K562 (cell line): ENCODE measurements at regions not wholly inside any gene's neighbourhood (a gene's known extent, or its start where the extent isn't known, plus 50 kb on each side); places are given as distances from the start of the nearest gene placed in this dataset.

Experiments
- ATF2 ChIP-seq: sonication (generic); formaldehyde crosslinking; IDR thresholded peaks from 2 replicates; pipeline ENCODE4 v1.8.1; 2022; ENCODE audit warnings: missing genetic modification reagents
- CBX2 ChIP-seq: fragments of 200-600 bp; sonication (generic); IDR thresholded peaks from one replicate; pipeline ENCODE4 v1.6.1; 2012; ENCODE audit warnings: mild to moderate bottlenecking, low read length, inconsistent platforms; ENCODE audit not compliant: insufficient read depth, poor library complexity, severe bottlenecking
- CHD1 ChIP-seq: fragments of 200-600 bp; sonication (generic); IDR thresholded peaks from one replicate; pipeline ENCODE4 v1.6.1; 2012; ENCODE audit warnings: mild to moderate bottlenecking, moderate library complexity, low read length, inconsistent platforms
- DNMT1 ChIP-seq: fragments of 450-650 bp; IDR thresholded peaks from 2 replicates; pipeline ENCODE4 v1.6.1; 2016; ENCODE audit warnings: antibody characterized with exemption, mild to moderate bottlenecking
- EP300 ChIP-seq: IDR thresholded peaks from 2 replicates; pipeline ENCODE4 v1.6.1; 2012; ENCODE audit warnings: low read length, improper control_type of control experiment
- KLF16 ChIP-seq: IDR thresholded peaks from 2 replicates; pipeline ENCODE4 v1.6.1; 2016; ENCODE audit warnings: antibody characterized with exemption
- POLR2A ChIP-seq: fragments of 450-650 bp; conservative IDR thresholded peaks from 2 replicates; pipeline ENCODE4 v1.6.1; 2016
- ZNF507 ChIP-seq: conservative IDR thresholded peaks from 2 replicates; pipeline ENCODE4 v1.6.1; 2017; ENCODE audit warnings: missing genetic modification characterization, missing compliant biosample characterization
- ZNF830 ChIP-seq: fragments of 250-450 bp; sonication (Bioruptor Pico); IDR thresholded peaks from 2 replicates; pipeline ENCODE4 v1.5.0; 2021; ENCODE audit warnings: mild to moderate bottlenecking
- TF ChIP-seq, protein P1 (sequence below), 2 experiments: fragments of 450-650 bp in 1 of 2; sonication (generic) in 1 of 2; formaldehyde crosslinking in 1 of 2; IDR thresholded peaks; 2 replicates each; pipeline versions ENCODE4 v1.7.1 to v1.9.0; 2016 to 2022; ENCODE audit warnings: inconsistent platforms in 1 of 2, mild to moderate bottlenecking in 1 of 2, missing genetic modification reagents in 1 of 2
- TF ChIP-seq, protein P2 (sequence below), 3 experiments: IDR thresholded peaks in 2 of 3; conservative IDR thresholded peaks in 1 of 3; 2 replicates each; pipeline ENCODE4 v1.5.1; 2011 to 2012; ENCODE audit warnings: low read length in 3 of 3, mild to moderate bottlenecking in 3 of 3, control low read depth in 2 of 3, improper control_type of control experiment in 1 of 3, inconsistent platforms in 1 of 3, low read depth in 1 of 3, mixed read lengths in 1 of 3, moderate library complexity in 1 of 3; ENCODE audit not compliant: insufficient read depth in 2 of 3

DNA sequence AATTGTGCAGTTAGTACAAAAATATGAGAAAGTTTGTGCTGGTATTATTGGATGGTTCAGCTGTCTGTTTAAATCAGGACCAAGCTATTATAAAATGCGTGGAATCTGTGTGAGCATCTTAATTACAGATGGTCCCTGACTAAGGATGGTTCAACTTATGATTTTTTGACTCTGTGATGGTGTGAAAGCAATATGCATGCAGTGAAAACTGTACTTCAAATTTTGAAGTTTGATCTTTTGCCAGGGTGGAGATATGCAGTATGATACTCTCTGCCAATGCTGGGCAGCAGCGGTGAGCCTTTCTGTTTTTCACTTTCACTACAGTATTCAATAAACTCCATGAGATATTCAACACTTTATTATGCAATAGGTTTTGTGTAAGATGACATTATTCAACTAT, 189.3 kb downstream of the CHST1 start:
- no peak for TF ChIP-seq KLF16
- no peak for TF ChIP-seq POLR2A
- no peak for TF ChIP-seq ZNF507 (tag)
- no peak for TF ChIP-seq CBX2
- TF ChIP-seq DNMT1: no peak
- no peak for TF ChIP-seq ATF2
- TF ChIP-seq, protein P1, sequence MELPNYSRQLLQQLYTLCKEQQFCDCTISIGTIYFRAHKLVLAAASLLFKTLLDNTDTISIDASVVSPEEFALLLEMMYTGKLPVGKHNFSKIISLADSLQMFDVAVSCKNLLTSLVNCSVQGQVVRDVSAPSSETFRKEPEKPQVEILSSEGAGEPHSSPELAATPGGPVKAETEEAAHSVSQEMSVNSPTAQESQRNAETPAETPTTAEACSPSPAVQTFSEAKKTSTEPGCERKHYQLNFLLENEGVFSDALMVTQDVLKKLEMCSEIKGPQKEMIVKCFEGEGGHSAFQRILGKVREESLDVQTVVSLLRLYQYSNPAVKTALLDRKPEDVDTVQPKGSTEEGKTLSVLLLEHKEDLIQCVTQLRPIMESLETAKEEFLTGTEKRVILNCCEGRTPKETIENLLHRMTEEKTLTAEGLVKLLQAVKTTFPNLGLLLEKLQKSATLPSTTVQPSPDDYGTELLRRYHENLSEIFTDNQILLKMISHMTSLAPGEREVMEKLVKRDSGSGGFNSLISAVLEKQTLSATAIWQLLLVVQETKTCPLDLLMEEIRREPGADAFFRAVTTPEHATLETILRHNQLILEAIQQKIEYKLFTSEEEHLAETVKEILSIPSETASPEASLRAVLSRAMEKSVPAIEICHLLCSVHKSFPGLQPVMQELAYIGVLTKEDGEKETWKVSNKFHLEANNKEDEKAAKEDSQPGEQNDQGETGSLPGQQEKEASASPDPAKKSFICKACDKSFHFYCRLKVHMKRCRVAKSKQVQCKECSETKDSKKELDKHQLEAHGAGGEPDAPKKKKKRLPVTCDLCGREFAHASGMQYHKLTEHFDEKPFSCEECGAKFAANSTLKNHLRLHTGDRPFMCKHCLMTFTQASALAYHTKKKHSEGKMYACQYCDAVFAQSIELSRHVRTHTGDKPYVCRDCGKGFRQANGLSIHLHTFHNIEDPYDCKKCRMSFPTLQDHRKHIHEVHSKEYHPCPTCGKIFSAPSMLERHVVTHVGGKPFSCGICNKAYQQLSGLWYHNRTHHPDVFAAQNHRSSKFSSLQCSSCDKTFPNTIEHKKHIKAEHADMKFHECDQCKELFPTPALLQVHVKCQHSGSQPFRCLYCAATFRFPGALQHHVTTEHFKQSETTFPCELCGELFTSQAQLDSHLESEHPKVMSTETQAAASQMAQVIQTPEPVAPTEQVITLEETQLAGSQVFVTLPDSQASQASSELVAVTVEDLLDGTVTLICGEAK (IDR thresholded peaks at IDR 0.05): no peak
- TF ChIP-seq, protein P1 (CRISPR knock-in tag; IDR thresholded peaks at IDR 0.05): no peak
- TF ChIP-seq, protein P2, sequence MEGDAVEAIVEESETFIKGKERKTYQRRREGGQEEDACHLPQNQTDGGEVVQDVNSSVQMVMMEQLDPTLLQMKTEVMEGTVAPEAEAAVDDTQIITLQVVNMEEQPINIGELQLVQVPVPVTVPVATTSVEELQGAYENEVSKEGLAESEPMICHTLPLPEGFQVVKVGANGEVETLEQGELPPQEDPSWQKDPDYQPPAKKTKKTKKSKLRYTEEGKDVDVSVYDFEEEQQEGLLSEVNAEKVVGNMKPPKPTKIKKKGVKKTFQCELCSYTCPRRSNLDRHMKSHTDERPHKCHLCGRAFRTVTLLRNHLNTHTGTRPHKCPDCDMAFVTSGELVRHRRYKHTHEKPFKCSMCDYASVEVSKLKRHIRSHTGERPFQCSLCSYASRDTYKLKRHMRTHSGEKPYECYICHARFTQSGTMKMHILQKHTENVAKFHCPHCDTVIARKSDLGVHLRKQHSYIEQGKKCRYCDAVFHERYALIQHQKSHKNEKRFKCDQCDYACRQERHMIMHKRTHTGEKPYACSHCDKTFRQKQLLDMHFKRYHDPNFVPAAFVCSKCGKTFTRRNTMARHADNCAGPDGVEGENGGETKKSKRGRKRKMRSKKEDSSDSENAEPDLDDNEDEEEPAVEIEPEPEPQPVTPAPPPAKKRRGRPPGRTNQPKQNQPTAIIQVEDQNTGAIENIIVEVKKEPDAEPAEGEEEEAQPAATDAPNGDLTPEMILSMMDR (IDR thresholded peaks at IDR 0.05 in 2 of 3, conservative IDR thresholded peaks at IDR 0.05 in 1 of 3; ENCODE audit: insufficient read depth in 2 of 3, low read depth in 1 of 3, low read length in 3 of 3): no peak
- TF ChIP-seq ZNF830 (CRISPR knock-in tag): no peak
- no peak for TF ChIP-seq EP300
- no peak for TF ChIP-seq CHD1
